OCI-LY1 (cell line): ENCODE measurements at regions not wholly inside any gene's neighbourhood (a gene's known extent, or its start where the extent isn't known, plus 50 kb on each side); places are given as distances from the start of the nearest gene placed in this dataset.

Source experiments
- CTCF ChIP-seq: fragments of 200-600 bp; sonication (generic), shearing (Covaris generic); IDR thresholded peaks from 2 replicates; pipeline ENCODE4 v1.5.1; 2017; ENCODE audit warnings: mild to moderate bottlenecking, antibody characterized with exemption, low read length, moderate library complexity, mixed read lengths
- EZH2 ChIP-seq: fragments of 200-600 bp; sonication (generic), shearing (Covaris generic); IDR thresholded peaks from 2 replicates; pipeline ENCODE4 v1.8.0; 2017; ENCODE audit warnings: borderline replicate concordance, mixed run types, mild to moderate bottlenecking, antibody characterized with exemption, low read length, moderate library complexity, mixed read lengths

GRCh38 chr2:155043097-155043496 is 344.6 kb downstream of the KCNJ3 start:
- TF ChIP-seq CTCF, result no peak
- TF ChIP-seq EZH2, result no peak
